MV-4-11 (cell line): ENCODE measurements at regions not wholly inside any gene's neighbourhood (a gene's known extent, or its start where the extent isn't known, plus 50 kb on each side); places are given as distances from the start of the nearest gene placed in this dataset.

Source experiments
- DNase-seq: peaks from one replicate; lab custom pipeline; 2025; lab: John Stamatoyannopoulos, UW

DNA sequence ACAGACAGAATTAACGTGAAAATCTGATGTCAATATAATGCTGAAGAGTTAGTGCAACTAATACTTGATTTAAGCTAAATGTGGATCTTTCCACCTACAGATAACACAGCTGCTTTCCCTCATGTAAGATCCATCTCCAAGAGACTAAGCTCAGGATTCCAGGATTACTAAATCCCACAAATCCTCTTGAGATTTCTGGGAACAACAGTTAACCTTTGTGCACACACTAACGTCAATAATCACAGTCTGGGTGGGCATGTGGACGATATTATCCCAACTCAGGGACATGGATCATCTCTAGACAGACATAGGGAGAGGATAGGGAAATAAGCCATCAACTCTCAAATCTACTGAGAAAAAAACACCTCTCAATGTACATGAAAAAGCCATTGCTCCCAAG, 432.6 kb downstream of the SATB2 start:
- DNase-seq, result no peak

DNA sequence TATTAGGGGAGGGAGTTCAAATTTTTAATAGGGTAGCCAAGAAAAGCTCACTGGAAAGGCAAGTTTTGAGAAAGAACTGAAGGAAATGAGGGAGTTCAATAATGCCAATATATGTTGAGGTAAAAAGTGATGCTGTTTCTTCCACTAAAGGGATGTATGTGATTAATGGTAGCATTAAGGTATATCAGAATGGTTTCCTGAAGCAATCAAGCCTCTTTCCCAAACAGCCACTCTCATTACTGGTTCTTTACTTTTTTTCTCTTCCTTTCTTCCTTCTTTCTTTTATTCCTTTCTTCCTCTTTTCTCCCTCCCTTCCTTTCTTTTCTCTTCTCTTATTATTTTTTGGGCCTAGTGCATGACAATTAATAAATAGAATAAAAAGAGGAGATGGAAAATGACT, 433.5 kb downstream of the SATB2 start:
- DNase-seq, result no peak

DNA sequence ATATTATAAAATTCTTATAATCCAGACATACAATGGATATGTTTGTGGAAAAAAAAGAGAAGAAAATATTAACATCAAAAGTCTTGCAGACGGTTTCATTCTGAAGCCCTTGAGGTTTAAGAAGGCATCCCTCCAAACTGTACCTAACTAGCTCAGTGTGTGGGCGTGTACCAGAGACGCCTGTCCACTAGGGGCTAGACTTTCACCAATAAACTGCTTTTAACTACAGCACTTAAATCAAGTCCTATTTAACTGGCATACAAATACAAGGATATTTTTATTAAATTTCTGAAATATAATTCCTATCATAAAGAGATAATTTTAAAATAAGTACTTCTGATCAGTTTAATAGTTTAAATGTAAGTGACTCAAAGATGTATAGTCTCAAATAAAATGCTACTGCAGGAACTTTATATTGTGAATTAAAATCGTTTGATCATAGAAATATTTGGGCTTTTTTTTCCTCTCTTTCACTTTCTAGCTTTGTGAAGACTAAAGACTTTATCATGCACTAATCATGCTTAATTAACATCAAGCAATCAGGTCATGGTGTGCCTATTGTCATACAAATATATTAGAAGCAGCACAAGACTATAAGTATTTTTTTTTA, 437.7 kb downstream of the SATB2 start:
- DNase-seq, result peak; percentile 8

DNA sequence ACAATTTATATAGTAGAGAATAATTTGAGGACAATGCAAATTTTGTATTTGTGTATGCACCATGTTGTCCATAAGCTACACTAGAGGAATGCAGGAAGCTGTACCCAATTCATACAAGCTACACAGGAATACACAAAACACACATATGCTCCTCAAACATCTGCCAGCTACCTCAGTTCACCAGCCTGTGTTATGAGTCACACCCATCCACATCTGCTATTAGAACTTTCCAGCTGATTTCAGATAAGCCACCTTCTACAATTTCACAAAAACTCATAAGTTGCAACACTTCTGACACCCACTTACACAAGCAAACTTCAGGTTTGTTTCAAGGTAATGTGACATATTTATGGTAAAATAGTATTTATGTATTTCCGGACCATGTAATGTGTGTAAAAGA, 438.9 kb downstream of the SATB2 start:
- DNase-seq, result no peak

DNA sequence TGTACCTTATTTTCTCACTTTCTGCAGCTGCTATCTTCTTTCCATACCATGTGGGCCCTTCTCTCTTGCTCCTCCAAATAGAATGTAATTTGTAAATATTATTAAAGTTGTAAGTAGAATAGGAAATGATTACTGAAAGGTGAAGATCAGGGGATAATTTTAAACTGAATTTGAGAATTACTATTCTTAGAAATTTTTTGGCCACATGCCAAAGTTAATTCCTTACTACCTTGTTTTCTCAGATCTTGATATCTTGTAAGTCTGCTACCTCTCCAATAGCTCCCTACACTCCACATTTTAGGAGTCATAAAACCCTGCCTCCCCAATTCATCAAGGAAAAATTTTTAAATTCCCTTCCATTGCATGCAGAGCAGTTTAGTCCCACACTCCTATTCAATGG, 442.7 kb downstream of the SATB2 start:
- DNase-seq, result no peak

DNA sequence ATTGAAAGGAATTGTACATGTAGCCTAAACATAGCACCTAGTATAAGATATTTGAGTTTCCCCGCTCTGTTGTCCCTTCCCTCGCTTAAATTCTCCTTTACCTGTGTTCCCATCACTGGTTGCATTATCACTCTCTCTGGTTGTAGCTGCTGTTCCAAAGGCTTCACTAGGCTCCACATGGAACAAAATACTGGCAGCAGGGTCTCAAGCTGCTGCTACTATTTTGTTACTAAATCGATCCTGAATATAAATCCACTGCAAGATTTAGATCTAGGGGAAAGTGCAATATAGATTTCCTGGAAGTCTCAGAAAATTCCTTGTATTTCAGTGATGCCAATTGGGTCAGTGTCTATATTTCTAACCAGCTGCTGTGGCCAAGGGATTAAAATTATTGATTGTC, 443.5 kb downstream of the SATB2 start:
- DNase-seq, result no peak

DNA sequence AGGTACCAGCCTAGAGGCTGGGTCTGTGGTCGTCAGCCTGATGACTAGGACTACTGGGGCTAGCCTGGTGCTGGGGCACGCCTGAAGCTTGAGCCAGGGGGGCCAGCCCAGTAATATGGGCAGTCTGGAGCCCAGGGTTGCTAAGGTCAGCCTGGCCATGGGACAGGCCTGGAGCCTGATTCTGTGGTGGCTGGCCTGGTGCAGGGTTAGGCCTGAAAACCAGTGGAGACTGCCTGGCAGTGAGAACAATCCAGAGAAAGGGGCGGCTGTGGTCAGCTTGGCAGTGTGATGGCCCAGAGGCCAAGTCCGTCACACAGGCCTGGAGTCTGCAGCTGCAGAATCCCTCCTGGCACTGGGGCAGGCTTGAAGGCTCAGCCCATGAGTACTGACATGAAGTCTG, 445.8 kb downstream of the SATB2 start:
- DNase-seq, result no peak

DNA sequence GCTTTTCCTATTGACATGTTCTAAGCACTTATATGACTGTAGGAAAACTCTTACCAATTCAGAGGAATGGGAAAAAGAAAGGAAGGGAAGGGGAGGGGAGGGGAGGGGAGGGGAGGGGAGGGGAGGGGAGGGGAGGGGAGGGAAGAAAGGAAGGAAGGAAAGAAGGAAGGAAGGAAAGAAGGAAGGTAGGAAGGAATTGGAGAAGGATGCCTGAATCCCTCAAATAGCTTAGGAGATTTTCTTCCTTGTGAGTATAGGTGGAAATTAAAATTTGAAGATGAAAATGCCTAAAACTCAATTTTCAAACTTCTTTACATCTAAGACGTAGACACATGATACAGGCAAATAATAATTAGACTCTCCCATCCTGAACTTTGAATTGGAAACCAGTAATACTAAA, 463.1 kb downstream of the SATB2 start:
- no peak for DNase-seq

DNA sequence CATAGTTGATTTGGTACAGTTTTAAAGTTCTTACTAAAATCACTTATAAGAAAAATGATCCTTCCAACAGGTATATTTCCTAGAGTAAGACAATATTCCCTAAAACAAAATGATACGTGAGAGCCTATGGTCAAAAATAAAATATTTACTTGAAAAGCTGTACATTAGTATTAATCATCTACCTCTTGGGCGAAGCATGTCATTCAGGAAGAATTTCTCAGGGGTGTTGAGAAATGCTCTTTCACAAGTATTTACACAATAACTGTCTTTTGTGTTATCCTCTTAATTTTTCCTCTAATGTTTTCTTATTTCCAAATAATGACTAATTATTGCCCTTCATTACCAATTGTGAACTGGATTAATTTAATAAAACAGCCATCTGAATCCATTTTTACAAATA, 466.3 kb downstream of the SATB2 start:
- DNase-seq, result no peak

DNA sequence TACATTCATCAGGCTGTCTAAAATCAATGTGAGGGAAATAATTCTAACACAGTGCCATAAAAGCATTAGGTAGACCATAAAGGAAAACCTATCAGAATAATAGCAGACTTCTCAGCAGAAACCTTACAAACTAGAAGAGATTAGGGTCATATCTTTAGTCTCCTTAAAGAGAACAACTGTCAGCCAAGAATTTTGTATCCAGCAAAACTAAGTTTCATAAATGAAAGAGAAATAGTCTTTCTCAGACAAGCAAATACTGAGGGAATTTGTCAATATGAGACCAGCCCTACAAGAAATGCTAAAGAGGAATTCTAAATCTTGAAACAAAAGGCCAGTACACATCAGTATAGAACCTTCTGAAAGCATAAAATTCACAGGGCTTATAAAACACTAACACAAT, 482.0 kb downstream of the SATB2 start:
- DNase-seq, result no peak

DNA sequence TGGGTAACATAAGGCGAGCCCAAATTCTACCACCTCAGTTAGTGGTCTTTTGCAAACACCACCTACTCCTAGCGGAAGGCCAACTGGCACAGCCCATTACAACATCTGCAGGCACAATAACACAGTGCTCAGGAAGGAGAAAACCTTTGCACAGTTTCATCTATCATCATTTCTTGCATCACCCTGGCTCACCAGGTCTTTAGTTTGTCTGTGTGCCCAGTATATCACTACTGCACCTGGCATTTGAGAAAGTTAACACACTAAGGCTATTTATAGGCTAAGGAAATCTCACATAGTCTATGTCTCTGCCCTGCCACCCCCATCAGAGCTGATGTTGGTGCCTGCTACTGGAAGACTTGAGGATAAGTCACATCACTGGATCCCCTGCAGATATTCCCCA, 484.0 kb downstream of the SATB2 start:
- no peak for DNase-seq

DNA sequence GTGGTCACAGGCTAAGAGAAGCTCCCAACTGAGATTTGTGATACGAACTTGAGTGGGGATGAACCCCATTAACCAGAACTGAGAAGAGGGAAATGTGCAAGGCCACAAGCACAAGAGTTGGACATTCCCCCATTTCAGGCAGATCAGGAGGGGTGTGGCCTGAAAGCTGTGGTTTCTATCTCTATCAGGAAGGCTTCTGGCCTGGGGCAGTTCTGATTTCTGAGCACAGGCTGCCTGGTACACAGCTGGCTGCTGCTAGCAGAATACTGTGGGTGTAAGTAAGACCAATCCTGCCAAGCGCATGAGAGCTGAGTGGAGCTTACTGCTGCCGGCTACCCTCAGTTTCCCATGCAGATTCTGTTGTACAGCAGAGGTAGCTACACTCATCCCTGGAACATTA, 484.6 kb downstream of the SATB2 start:
- DNase-seq, result no peak

DNA sequence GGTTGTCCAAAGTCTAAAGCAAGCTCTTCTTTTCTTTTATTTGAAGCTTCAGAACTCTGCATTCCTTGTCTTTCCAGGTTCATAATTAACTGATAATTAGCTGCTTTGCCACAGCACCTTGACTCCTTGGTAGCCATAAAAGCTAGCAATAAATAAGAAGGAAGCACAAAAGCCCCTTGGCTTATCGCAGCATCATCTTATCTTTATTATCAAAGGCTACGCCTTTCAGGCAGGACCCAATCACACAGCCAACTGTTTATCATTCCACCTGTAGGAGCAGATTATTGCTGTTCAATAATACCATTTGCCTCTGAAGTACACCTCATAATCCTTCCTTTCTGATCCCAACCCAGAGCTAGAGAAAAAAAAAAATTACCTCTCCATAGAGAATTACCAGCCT, 489.2 kb downstream of the SATB2 start:
- no peak for DNase-seq

DNA sequence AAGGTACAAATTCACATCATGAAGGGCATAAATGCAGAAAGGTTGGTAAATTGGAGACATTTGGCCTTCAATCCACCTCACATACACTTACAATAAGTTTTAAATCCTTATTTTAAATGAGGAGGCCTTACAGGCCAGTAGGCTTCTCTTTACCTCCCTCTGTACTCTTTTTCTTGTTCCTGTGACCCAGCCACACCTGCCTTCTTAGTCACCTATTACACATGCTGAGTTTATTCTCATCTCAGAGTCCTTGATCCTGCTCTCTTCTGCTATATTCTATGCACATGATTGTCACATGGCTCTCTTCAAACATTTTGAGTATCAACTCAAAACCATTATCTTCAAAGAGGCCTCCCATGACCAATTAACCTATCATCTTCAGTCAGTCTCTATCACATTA, 491.5 kb downstream of the SATB2 start:
- DNase-seq, result no peak

DNA sequence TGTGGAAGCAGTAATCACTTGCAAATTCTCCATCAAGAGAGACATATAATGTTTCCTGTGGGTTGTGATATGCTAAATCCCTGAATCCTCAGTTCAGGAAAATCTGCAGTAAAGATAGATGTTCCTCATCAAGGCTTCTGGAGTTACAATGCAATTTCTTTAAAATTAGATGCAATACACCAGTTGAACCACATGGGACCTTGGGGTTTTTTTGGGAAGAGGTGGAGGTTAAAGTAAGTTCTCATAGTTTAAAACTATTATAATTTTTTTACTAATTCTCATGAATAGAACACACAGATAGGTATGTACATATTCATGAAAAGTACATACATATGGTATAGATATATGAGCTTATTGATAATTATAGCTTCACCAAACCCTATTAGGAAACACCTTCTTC, 496.2 kb downstream of the SATB2 start:
- DNase-seq, result no peak

DNA sequence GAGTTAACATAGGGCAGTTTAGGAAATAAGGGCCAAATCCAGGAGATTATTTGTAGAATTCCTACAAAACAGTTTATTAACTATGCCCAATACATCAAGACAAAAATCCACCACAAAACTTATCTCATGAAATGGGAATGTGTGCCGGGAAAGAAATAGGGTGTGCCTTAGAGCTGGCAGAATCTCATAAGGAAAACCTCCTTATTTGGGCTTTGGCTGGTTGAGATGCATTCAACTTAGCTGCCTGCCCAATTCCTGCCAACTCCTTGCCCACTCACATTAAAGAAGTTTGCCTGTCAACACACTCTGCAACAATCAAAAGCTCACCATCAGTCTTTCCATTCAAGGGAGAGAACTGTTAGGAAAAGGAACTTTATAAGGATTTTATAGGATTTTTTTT, 500.6 kb downstream of the SATB2 start:
- DNase-seq, result no peak

DNA sequence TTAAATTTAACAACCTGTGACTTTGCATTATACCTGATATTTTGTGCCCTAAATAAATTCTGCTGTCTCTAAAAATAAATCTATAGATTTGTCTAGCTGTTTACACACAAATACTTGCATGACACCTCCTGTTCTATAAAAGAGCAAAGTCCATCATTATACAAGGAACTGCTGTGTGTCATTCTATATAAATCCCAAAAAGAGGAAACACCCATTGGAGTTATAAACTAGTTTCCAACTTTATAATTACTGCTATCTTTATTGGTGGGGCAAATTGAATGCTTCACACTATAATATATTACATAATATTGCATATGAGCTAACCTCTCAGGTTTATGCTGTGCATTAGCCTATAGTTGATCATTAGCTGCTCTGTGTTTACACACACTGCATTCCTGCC, 504.4 kb downstream of the SATB2 start:
- no peak for DNase-seq

DNA sequence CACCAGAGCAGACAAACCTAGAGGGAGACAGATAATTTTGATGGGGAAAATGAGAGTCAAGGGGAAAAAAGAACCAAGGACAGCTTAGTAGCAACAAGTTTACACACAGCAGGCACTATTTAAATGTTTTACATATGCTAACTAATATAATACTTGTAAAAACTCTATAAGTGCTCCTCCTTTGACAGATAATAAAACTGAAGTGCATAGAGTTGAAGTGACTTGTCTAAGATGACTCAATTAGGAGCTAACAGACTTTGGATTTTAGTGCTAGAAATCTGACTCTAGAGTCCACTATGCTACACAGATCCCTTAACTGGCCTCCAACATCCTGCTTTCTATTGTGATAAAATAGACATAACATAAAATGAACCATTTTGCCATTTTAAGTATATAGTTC, 506.9 kb downstream of the SATB2 start:
- no peak for DNase-seq

DNA sequence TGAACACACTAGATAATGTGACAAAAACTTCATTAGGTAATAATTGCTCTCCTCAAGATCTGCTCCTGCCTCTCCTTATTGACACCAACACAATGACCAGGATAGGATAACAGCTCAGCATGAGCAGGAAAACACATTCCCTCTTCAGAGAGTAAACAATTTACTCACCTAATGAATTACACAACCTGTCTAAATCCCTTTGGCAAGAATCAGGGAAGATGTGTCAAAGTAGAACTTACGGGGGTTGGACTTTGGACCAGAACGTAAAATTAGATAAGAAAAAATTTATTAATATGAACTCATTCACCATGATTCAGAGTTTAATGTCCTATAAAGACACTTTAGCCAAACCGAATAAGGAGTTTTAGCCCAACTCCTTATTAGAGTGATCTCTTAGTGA, 512.2 kb downstream of the SATB2 start:
- no peak for DNase-seq

DNA sequence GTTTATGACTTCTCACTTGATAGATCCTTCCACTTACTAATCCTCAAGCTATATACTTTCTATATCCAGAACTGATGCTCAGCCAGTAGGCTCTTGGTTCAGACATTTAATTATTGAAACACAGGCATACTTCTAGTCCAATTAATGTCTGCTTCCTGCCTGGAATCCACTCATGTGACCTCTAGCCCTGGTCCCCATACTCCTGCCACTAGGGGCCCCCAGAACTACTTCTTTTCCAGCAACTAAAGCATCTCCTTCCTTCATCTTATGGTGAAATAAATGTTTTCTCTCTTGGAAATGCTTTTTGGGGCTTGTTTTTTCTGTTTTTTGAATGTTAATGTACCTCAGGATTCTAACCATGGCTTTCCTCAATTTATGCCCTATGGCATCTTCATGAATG, 527.6 kb downstream of the SATB2 start:
- DNase-seq, result no peak

DNA sequence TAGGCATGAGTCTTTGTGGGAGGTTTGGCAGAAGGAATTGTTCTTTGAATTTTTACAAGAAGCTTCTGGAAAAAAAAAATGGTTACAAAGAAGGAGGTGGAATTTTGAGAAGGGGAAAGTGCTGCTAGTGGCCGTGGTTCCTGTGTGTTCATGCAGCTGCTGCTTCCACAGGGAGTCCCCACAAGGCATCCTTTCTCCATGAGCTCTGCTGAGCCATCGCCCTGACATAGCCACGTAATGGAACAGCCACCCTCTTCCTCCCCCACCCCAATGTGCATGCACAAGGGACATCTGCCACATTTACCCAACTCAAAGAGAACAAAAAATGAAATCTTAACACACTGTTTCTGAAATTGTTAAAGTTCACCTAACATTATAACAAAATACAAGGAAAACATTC, 529.7 kb downstream of the SATB2 start:
- no peak for DNase-seq

DNA sequence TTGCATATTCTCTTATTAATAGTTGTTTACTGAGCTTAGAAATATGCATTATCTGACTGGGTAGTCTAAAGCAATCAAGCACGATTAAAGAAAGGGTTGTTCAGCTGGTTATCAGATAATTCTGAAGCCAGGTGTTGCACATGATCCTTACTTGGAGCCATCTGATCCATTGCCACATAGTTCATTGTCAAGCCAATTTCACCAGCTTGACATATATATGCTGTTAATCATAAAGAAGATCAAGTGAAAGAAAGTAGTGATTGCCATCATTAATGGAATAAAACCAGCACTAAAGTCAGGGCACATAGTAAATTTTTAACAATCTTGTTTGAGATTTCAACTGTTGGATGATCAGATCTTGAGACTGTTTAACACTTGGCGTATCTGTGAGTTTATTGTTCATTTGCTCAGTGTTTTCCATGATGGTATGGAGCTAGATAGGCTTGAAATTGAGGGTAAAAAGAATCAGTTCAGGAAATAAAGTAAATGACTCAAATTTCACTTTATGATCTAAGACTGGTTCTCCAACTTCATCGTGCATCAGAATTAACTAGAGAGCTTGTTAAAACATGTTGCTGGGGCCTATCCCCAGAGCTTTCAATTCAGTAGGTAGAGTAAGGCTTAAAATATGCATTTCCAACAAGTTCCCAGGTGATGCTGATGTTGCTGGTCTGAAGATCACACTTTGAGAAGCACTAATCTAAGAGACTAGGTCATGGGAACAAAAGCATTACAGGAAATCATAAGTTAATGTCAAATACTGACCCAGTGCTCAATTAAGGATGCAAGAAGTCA, 539.6 kb downstream of the SATB2 start:
- no peak for DNase-seq

DNA sequence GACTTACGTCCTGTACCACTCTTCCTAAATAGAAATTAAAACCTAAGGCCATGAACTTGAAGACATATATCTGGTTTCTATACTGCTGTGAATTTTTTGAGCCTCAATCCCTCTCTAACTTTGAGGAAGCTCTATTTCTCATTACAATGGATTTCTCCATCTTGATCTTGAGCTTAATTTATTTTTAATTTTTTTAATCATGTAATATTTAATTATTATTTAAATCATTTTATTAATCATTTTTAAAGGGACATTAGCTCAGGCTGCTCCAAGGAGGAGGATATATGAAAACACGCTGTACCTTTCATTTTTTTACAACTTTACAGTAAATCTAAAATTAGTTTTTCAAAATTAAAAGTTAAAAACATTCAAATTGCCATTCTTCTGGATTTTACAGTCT, 540.5 kb downstream of the SATB2 start:
- DNase-seq, result no peak

DNA sequence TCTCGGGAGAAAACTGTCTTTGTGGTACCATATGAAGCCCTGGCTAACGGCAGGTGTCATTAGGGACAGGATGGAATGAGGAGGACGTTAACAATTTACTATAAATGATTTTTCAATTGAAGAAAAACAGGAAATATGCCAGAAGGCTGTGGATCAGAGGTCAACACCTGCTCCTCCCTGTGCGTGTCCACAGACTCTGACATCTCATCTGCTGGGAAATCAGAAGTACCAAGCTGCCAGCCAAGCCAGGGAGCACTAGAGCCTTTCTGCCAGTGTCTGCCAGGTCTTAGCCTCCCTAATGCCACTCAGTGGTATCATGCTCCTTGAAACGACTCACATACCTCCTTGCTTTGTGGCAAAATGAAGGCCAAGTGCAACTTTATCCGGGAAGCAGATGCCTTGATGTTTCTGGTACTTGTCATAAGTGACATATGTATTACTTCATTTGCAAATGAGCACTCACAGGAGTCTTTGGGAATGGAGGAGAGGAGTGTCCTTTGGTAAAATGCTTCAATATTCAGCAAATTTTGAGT, 541.1 kb downstream of the SATB2 start:
- no peak for DNase-seq
